MM.1S (cell line): ENCODE measurements at regions not wholly inside any gene's neighbourhood (a gene's known extent, or its start where the extent isn't known, plus 50 kb on each side); places are given as distances from the start of the nearest gene placed in this dataset.

Source experiments
- CTCF ChIP-seq: fragments of 300-600 bp; sonication (generic); IDR thresholded peaks from 2 replicates; pipeline ENCODE4 v1.5.1; 2016; ENCODE audit warnings: antibody characterized with exemption, low read length, mixed read lengths
- EZH2 ChIP-seq: fragments of 300-600 bp; sonication (generic); optimal IDR thresholded peaks from 2 replicates; pipeline ENCODE3; 2017; ENCODE audit warnings: low read depth, mild to moderate bottlenecking, antibody characterized with exemption, low read length, mixed read lengths

GRCh38 chr14:22509036-22509709, 79.9 kb downstream of the DAD1 start:
- TF ChIP-seq EZH2 (no peak), CTCF (no peak)
